ENCODE measurements at regions not wholly inside any gene's neighbourhood (a gene's known extent, or its start where the extent isn't known, plus 50 kb on each side); places are given as distances from the start of the nearest gene placed in this dataset.

GRCh38 chr4:126859314-126859713 is 773.4 kb upstream of the INTU start:
- Mint-ChIP-seq H3K9me3 (peaks cover 13% of the 10 kb centered on the region), H3K27me3 (ENCODE audit: low read depth) (no peaks in the 10 kb centered on the region), H3K27ac (no peak overlapping the region), H3K36me3 (ENCODE audit: low read depth) (no peaks in the 10 kb centered on the region), H3K4me1 (ENCODE audit: low read depth) (no peaks in the 10 kb centered on the region), H3K4me3 (no peak overlapping the region)
- intact Hi-C loops (cut with micrococcal nuclease), result no loop called here
- CTCF ChIA-PET, result no interaction called here
- DNase-seq, result no peak

GRCh38 chr4:126859872-126860271 is 772.9 kb upstream of the INTU start:
- Mint-ChIP-seq H3K4me3 (no peak overlapping the region), H3K27ac (no peak overlapping the region), H3K4me1 (ENCODE audit: low read depth) (no peaks in the 10 kb centered on the region), H3K36me3 (ENCODE audit: low read depth) (no peaks in the 10 kb centered on the region), H3K9me3 (peaks cover 13% of the 10 kb centered on the region), H3K27me3 (ENCODE audit: low read depth) (no peaks in the 10 kb centered on the region)
- CTCF ChIA-PET, result no interaction called here
- intact Hi-C loops (cut with micrococcal nuclease), result no loop called here
- no peak for DNase-seq

GRCh38 chr4:126860308-126860707 is 772.4 kb upstream of the INTU start:
- Mint-ChIP-seq H3K36me3 (ENCODE audit: low read depth) (no peaks in the 10 kb centered on the region), H3K27ac (no peak overlapping the region), H3K4me1 (ENCODE audit: low read depth) (no peaks in the 10 kb centered on the region), H3K9me3 (peaks cover 13% of the 10 kb centered on the region), H3K4me3 (no peak overlapping the region), H3K27me3 (ENCODE audit: low read depth) (no peaks in the 10 kb centered on the region)
- no peak for DNase-seq
- CTCF ChIA-PET, result no interaction called here
- intact Hi-C loops (cut with micrococcal nuclease), result no loop called here

- H3K4me3 Mint-ChIP-seq, result no peak overlapping the region
- intact Hi-C loops (cut with micrococcal nuclease), result no loop called here
- H3K9me3 Mint-ChIP-seq, result peaks cover 7% of the 10 kb centered on the region
- no peak for DNase-seq
- no peaks in the 10 kb centered on the region for H3K27me3 Mint-ChIP-seq (ENCODE audit: low read depth)
- H3K4me1 Mint-ChIP-seq (ENCODE audit: low read depth), result no peaks in the 10 kb centered on the region
- H3K36me3 Mint-ChIP-seq (ENCODE audit: low read depth), result no peaks in the 10 kb centered on the region
- CTCF ChIA-PET, result no interaction called here
- H3K27ac Mint-ChIP-seq, result no peak overlapping the region
Observed at GRCh38 chr4:126869967-126870366, 762.8 kb upstream of the INTU start.

DNA sequence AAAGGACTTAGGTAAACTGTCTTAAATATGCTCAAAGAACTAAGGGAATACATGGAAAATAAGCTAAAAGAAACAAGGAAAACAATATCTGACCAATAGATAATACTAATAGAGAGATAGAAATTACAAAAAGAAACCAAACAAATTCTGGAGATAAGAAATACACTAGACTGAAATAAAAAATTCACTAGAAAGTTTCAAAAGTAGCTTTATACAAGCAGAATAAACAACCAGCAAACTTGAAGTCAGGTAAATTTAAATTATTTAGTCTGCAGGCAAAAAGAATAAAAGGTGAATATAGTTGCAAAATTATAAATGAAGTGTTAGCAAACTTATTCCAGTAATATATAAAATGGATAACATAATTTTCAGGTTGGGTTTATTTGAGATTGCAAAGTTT is 760.9 kb upstream of the INTU start:
- CTCF ChIA-PET, result no interaction called here
- intact Hi-C loops (cut with micrococcal nuclease), result no loop called here
- Mint-ChIP-seq H3K4me3 (no peak overlapping the region), H3K27me3 (ENCODE audit: low read depth) (no peaks in the 10 kb centered on the region), H3K4me1 (ENCODE audit: low read depth) (no peaks in the 10 kb centered on the region), H3K27ac (no peak overlapping the region), H3K9me3 (peaks cover 7% of the 10 kb centered on the region), H3K36me3 (ENCODE audit: low read depth) (no peaks in the 10 kb centered on the region)
- no peak for DNase-seq

DNA sequence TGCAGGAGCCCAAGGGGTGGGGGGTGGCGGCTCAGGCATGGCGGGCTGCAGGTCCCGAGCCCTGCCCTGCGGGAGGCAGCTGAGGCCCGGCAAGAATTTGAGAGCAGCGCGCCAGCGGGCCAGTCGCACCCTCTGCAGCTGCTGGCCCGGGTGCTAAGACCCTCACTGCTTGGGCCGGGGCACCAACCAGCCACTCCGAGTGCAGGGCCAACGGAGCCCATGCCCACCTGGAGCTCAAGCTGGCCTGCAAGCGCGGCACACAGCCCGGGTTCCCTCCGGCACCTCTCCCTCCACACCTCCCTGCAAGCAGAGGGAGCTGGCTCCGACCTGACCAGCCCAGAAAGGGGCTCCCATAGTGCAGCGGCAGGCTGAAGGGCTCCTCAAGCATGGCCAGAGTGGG is 758.2 kb upstream of the INTU start:
- intact Hi-C loops (cut with micrococcal nuclease), result no loop called here
- peaks cover 6% of the 10 kb centered on the region for H3K9me3 Mint-ChIP-seq
- no peak overlapping the region for H3K27ac Mint-ChIP-seq
- H3K4me3 Mint-ChIP-seq, result no peak overlapping the region
- CTCF ChIA-PET, result no interaction called here
- H3K27me3 Mint-ChIP-seq (ENCODE audit: low read depth), result no peaks in the 10 kb centered on the region
- H3K36me3 Mint-ChIP-seq (ENCODE audit: low read depth), result no peaks in the 10 kb centered on the region
- DNase-seq, result no peak
- no peaks in the 10 kb centered on the region for H3K4me1 Mint-ChIP-seq (ENCODE audit: low read depth)

DNA sequence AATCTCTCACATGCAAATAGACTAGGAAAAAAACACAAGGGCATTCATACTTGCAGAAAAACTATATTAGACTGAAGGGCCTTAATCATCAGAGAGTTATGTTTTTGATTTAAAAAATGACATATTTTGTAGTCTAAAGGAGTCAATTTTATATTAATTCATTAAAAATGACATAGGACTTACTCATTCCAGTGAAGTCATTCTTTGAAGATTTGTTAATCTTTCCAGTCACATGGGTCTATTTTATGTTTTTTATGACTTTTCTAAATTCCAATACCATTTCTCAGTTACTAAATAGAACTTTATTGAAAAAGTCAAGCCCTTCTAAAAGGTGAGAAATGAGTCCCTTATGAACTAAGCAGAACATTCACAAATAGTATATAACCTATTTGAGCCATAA is 743.8 kb upstream of the INTU start:
- intact Hi-C loops (cut with micrococcal nuclease), result no loop called here
- peaks cover 2% of the 10 kb centered on the region for H3K9me3 Mint-ChIP-seq
- CTCF ChIA-PET, result no interaction called here
- H3K36me3 Mint-ChIP-seq (ENCODE audit: low read depth), result no peaks in the 10 kb centered on the region
- H3K4me3 Mint-ChIP-seq, result no peak overlapping the region
- H3K4me1 Mint-ChIP-seq (ENCODE audit: low read depth), result no peaks in the 10 kb centered on the region
- DNase-seq, result no peak
- H3K27me3 Mint-ChIP-seq (ENCODE audit: low read depth), result no peaks in the 10 kb centered on the region
- no peak overlapping the region for H3K27ac Mint-ChIP-seq

GRCh38 chr4:126890383-126890782 is 742.4 kb upstream of the INTU start:
- Mint-ChIP-seq H3K9me3 (peaks cover 2% of the 10 kb centered on the region), H3K36me3 (ENCODE audit: low read depth) (no peaks in the 10 kb centered on the region), H3K27ac (no peak overlapping the region), H3K4me3 (no peak overlapping the region), H3K27me3 (ENCODE audit: low read depth) (no peaks in the 10 kb centered on the region), H3K4me1 (ENCODE audit: low read depth) (no peaks in the 10 kb centered on the region)
- CTCF ChIA-PET, result no interaction called here
- intact Hi-C loops (cut with micrococcal nuclease), result no loop called here
- DNase-seq, result no peak

DNA sequence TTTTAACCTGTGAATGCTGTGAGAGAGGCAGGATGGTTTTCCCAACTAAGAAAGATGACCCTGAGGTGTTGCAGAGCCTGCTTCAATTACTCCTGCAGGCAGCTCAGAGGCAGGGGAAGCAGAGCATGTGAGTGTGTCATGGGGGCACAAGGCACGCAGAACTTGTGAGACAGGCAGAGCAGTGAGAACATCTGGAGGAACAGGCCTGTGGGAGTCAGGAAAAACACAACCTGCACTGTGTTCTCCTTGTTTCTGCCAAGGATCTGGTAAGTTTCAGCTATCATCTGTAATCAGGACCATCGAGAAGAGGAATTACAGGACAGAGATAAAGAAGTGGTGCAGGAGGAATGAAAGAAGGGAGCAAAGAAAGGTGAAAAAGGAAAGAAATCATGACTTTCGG is 741.8 kb upstream of the INTU start:
- H3K4me3 Mint-ChIP-seq, result no peak overlapping the region
- no peaks in the 10 kb centered on the region for H3K27me3 Mint-ChIP-seq (ENCODE audit: low read depth)
- H3K36me3 Mint-ChIP-seq (ENCODE audit: low read depth), result no peaks in the 10 kb centered on the region
- H3K27ac Mint-ChIP-seq, result no peak overlapping the region
- no peaks in the 10 kb centered on the region for H3K4me1 Mint-ChIP-seq (ENCODE audit: low read depth)
- CTCF ChIA-PET, result no interaction called here
- peaks cover 2% of the 10 kb centered on the region for H3K9me3 Mint-ChIP-seq
- DNase-seq, result no peak
- intact Hi-C loops (cut with micrococcal nuclease), result no loop called here

DNA sequence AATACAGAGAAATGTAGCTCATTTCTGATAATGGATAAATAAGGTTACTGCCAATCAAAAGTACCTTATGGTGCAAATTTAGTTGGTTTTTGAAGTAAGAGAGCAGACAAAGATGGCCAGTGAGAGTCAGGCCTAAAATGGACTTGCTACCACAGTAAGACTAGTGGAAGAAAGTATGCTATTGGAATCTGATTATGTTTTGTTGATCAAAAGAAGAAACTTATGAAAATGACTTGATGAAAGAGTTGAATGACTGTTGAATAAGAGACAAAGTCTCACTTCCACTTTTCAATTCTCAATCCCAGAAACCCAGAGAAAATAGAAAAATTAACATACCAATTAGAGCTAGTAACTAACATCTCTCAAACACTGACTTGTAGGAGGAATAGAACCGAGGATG is 737.8 kb upstream of the INTU start:
- Mint-ChIP-seq H3K4me1 (ENCODE audit: low read depth) (no peaks in the 10 kb centered on the region), H3K4me3 (no peak overlapping the region), H3K36me3 (ENCODE audit: low read depth) (no peaks in the 10 kb centered on the region), H3K9me3 (peaks cover 4% of the 10 kb centered on the region), H3K27ac (no peak overlapping the region), H3K27me3 (ENCODE audit: low read depth) (no peaks in the 10 kb centered on the region)
- DNase-seq, result no peak
- intact Hi-C loops (cut with micrococcal nuclease), result no loop called here
- CTCF ChIA-PET, result no interaction called here

GRCh38 chr4:126895988-126896570 is 736.7 kb upstream of the INTU start:
- no peaks in the 10 kb centered on the region for H3K4me1 Mint-ChIP-seq (ENCODE audit: low read depth)
- no peaks in the 10 kb centered on the region for H3K36me3 Mint-ChIP-seq (ENCODE audit: low read depth)
- no peak overlapping the region for H3K27ac Mint-ChIP-seq
- no peak overlapping the region for H3K4me3 Mint-ChIP-seq
- peaks cover 4% of the 10 kb centered on the region for H3K9me3 Mint-ChIP-seq
- CTCF ChIA-PET, result no interaction called here
- DNase-seq, result no peak
- intact Hi-C loops (cut with micrococcal nuclease), result no loop called here
- no peaks in the 10 kb centered on the region for H3K27me3 Mint-ChIP-seq (ENCODE audit: low read depth)

DNA sequence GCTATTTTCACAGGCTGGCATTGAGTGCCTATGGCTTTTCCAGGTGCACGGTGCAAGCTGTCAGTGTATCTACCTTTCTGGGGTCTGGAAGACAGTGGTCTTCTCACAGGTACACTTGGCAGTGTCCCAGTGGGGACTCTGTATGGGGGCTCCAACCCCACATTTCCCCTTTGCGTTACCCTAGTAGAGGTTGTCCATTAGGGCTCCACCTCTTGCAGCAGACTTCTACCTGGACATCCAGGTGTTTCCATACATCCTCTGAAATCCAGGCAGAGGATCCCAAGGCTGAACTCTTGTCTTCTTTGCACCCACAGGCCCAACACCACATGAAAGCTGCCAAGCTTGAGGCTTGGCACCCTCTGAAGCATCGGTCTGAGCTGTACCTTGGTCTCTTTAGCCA is 735.7 kb upstream of the INTU start:
- Mint-ChIP-seq H3K4me3 (no peak overlapping the region), H3K9me3 (peaks cover 4% of the 10 kb centered on the region), H3K4me1 (ENCODE audit: low read depth) (no peaks in the 10 kb centered on the region), H3K36me3 (ENCODE audit: low read depth) (no peaks in the 10 kb centered on the region), H3K27ac (no peak overlapping the region), H3K27me3 (ENCODE audit: low read depth) (no peaks in the 10 kb centered on the region)
- no peak for DNase-seq
- CTCF ChIA-PET, result no interaction called here
- intact Hi-C loops (cut with micrococcal nuclease), result no loop called here

- Mint-ChIP-seq H3K27ac (no peak overlapping the region), H3K9me3 (peaks cover 4% of the 10 kb centered on the region)
Observed at GRCh38 chr4:126898815-126899214, 733.9 kb upstream of the INTU start.

GRCh38 chr4:126899331-126899801 is 733.4 kb upstream of the INTU start:
- Mint-ChIP-seq H3K36me3 (ENCODE audit: low read depth) (no peaks in the 10 kb centered on the region), H3K27me3 (ENCODE audit: low read depth) (no peaks in the 10 kb centered on the region), H3K4me1 (ENCODE audit: low read depth) (no peaks in the 10 kb centered on the region), H3K4me3 (no peak overlapping the region), H3K9me3 (peaks cover 4% of the 10 kb centered on the region), H3K27ac (no peak overlapping the region)
- no peak for DNase-seq
- CTCF ChIA-PET, result interaction anchor here (0.6 kb wide), 1 partner anchor 447 kb away, joined by 3 read pairs; no protein-coding TSS in a partner anchor
- intact Hi-C loops (cut with micrococcal nuclease), result no loop called here

More at GRCh38 chr4:126898815-126899214, 733.9 kb upstream of the INTU start:
- Mint-ChIP-seq H3K36me3 (ENCODE audit: low read depth) (no peaks in the 10 kb centered on the region), H3K27me3 (ENCODE audit: low read depth) (no peaks in the 10 kb centered on the region), H3K4me3 (no peak overlapping the region), H3K4me1 (ENCODE audit: low read depth) (no peaks in the 10 kb centered on the region)
- intact Hi-C loops (cut with micrococcal nuclease), result no loop called here
- no peak for DNase-seq
- CTCF ChIA-PET, result no interaction called here
